GM18505 (cell line): ENCODE measurements at regions not wholly inside any gene's neighbourhood (a gene's known extent, or its start where the extent isn't known, plus 50 kb on each side); places are given as distances from the start of the nearest gene placed in this dataset.
"Not testable (repeated sequence)": the region's sequence is repeated elsewhere in the genome, so short reads cannot be mapped to it uniquely, and the experiment has no call there.

ENCODE experiments used
- ATAC-seq: cut with Tn5 transposase; IDR thresholded peaks from one replicate; pipeline ENCODE4 v1.9.1; 2021; ENCODE audit not compliant: unreplicated experiment
- POLR2A ChIP-seq: IDR thresholded peaks from 4 replicates; pipeline ENCODE4 v1.6.1; 2011; ENCODE audit warnings: borderline replicate concordance; ENCODE audit not compliant: insufficient read depth, insufficient read length; ENCODE audit errors: extremely low read depth

DNA sequence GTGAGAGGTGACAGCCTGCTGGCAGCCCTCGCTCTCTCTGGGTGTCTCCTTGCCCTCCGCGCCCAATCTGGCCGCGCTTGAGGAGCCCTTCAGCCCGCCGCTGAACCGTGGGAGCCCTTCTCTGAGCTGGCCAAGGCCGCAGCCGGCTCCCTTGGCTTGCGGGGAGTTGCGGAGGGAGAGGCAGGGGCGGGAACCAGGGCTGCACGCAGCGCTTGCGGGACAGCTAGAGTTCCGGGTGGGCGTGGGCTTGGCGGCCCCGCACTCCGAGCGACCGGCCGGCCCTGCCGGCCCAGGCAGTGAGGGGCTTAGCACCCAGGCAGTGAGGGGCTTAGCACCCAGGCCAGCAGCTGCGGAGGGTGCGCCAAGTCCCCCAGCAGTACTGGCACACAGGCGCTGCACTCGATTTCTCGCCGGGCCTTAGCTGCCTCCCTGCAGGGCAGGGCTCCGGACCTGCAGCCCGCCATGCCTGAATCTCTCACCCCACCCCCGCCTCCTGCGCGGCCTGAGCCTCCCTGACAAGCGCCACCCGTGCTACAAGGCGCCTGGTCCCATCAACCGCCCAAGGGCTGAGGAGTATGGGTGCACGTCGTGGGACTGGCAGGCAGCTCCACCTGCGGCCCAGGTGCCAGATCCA is 1526.1 kb downstream of the FAM181B start:
- ATAC-seq: no peak
- TF ChIP-seq POLR2A: no peak

GRCh38 chr11:81203876-81204275 is 1529.8 kb downstream of the FAM181B start:
- no peak for ATAC-seq
- TF ChIP-seq POLR2A: no peak

GRCh38 chr11:81197396-81197795 is 1536.3 kb downstream of the FAM181B start:
- ATAC-seq: no peak
- no peak for TF ChIP-seq POLR2A

DNA sequence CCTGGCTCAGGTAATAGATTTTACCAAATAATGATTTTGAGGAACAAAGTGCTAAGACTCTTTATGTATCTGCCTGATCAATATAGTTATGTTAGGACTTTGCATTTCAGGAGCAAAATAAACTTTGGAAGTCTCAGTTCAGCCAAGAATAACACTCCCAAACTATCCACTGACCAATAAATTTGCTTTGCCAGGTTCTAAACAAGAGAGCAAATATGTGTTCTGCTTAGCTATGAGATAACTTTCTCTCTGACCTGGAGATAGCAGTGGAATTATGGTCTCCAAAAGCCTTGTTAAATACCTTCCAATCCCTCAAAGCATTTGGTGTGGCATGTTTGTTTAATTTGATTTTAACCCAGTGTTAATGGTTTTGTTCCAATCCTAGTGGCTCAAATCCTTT is 1541.1 kb downstream of the FAM181B start:
- ATAC-seq: no peak

GRCh38 chr11:81190546-81190945 is 1543.1 kb downstream of the FAM181B start:
- ATAC-seq: no peak
- no peak for TF ChIP-seq POLR2A

More for the DNA sequence above, 1541.1 kb downstream of the FAM181B start:
- TF ChIP-seq POLR2A: no peak

- ATAC-seq: not testable (repeated sequence)
Observed at GRCh38 chr11:81187033-81187432, 1546.6 kb downstream of the FAM181B start.

DNA sequence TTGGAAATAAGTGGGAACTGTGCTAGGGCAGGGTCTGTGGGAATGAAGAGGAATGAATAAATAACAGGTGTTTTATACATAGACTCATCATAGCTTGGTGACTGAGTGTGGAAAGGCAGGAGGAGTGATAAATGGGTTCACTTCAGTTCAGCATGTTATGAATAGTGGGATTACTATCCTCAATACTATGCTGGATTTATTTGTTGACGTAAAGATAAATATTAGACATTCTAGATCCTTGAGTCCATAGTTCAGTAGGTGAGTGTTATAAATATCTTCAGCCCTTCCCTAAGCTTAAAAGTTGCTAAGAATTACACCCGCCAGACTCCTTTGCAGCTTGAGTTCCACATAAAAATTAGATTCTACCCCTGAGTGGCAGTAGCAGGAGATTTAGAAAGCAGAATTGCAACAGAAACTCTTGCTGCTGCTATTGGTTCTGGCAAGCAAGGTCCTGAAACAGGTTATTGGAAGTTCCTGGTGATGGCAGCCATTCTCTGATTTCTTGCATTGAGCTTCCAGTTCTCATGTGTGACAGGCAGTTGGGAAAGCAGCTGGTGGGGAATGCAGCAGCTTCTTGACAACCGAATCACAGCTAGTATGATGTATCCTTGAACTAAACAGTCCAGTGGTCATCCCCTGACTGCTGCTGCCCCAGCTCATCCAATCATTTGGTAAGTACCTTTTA is 1558.9 kb downstream of the FAM181B start:
- no peak for ATAC-seq
- no peak for TF ChIP-seq POLR2A

GRCh38 chr11:81165164-81165563 is 1568.5 kb downstream of the FAM181B start:
- no peak for TF ChIP-seq POLR2A
- no peak for ATAC-seq

- no peak for TF ChIP-seq POLR2A
- ATAC-seq: no peak
Observed at GRCh38 chr11:81159900-81160299, 1573.8 kb downstream of the FAM181B start.

DNA sequence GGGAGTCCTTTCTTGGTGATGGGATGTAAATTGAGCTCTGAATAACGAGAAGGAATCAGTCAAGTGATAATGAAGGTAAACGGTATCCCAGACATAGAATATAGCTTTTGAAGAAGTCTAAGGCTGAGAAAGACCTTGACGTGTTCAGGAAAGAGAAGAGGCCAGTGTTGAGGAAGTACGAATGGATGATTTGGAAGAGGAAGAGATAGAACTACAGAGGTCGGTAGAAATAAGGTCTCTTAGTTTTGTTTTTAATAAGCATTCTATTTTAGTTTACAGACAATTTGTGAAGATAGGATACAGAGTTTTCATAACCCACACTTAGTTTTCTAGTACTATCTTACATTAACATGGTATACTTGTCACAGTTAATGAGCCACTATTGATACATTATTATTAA is 1598.1 kb downstream of the FAM181B start:
- ATAC-seq: no peak
- no peak for TF ChIP-seq POLR2A

DNA sequence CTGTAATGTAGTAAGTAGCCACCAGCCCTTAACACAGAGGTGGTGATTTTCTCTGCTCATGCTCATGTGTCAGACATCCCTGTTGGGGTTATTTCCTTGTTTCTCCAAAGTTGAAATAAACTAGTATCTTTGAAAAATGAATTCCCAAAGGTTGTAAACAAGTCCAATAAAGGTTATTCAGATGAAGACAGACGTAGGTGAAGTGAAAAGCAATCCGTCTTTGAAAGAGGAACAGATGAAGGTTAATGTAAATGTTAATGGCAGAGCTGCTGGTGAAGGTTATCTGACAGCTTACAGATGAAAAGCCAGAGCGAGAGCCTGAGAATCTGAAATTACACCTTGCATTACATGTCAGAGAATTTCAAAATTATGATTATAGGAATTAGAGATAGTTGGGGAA is 1604.0 kb downstream of the FAM181B start:
- no peak for TF ChIP-seq POLR2A

DNA sequence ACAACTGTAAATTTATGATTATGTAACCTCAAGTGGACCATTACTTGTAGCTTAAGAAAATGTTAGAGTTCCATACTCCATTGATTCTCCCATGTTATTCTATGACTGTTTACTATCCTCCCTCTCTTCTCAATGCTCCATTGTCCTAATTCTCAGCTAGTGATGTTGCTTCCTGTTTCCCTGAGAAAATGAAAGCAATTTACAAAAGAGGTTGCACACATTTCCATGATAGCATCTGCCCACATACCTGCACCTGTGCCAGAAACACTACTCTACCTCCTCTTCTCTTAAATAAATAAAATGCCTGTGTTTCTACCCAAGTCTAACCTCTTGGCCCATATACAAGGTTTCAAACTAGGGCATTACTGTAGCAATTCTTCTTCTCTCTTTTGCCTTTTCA is 1620.9 kb downstream of the FAM181B start:
- TF ChIP-seq POLR2A: no peak
- ATAC-seq: no peak

More for the DNA sequence above, 1604.0 kb downstream of the FAM181B start:
- ATAC-seq: no peak

DNA sequence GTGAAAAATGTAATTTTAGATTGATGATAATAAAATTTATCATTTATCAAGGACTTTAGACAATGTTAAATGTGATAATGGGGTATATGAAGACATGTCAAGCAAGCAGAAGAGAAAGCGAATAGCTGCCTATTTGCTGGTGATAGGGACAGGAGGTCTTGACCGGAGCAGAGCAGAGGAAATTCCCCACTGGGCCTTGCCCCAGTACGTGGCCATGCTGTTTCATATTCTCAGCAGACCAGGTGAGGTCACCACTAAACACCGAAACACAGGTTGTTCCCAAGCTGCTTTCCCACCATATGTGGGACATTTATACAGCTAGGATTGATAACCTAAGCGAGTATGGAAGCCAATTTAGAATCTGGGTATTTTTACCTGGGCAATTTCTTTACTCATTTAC is 1629.6 kb downstream of the FAM181B start:
- no peak for ATAC-seq
- TF ChIP-seq POLR2A: no peak

- no peak for TF ChIP-seq POLR2A
- no peak for ATAC-seq
Observed at GRCh38 chr11:81098471-81098870, 1635.2 kb downstream of the FAM181B start.
